GM12878 (cell line): ENCODE measurements at regions not wholly inside any gene's neighbourhood (a gene's known extent, or its start where the extent isn't known, plus 50 kb on each side); places are given as distances from the start of the nearest gene placed in this dataset.

Source experiments
- CEBPB ChIP-seq, 2 experiments: fragments of 150-350 bp in 1 of 2; IDR thresholded peaks; 2 replicates each; pipeline ENCODE4 v1.6.1; 2012 to 2014; ENCODE audit warnings: low read depth in 2 of 2, low read length in 2 of 2, borderline replicate concordance in 1 of 2, inconsistent platforms in 1 of 2
- EZH2 ChIP-seq: IDR thresholded peaks from 2 replicates; pipeline ENCODE4 v1.6.1; 2012; ENCODE audit warnings: low read depth, mild to moderate bottlenecking, control low read depth, inconsistent platforms, low read length, borderline replicate concordance; ENCODE audit not compliant: control insufficient read depth
- HDGF ChIP-seq: fragments of 450-650 bp; IDR thresholded peaks from 2 replicates; pipeline ENCODE4 v1.6.1; 2016; ENCODE audit warnings: antibody characterized with exemption
- IKZF2 ChIP-seq, 2 experiments: fragments of 450-650 bp; IDR thresholded peaks; 2 replicates each; pipeline ENCODE4 v1.6.1; 2017; ENCODE audit warnings: mild to moderate bottlenecking in 2 of 2, moderate library complexity in 2 of 2
- MEF2B ChIP-seq: fragments of 450-650 bp; IDR thresholded peaks from 2 replicates; pipeline ENCODE4 v1.6.1; 2018; ENCODE audit warnings: mild to moderate bottlenecking, moderate library complexity; ENCODE audit not compliant: partially characterized antibody, poor library complexity, severe bottlenecking
- MYB ChIP-seq: fragments of 150-350 bp; IDR thresholded peaks from 2 replicates; pipeline ENCODE4 v1.6.1; 2014; ENCODE audit warnings: mild to moderate bottlenecking, low read depth, low read length, borderline replicate concordance
- NFIC ChIP-seq: IDR thresholded peaks from 2 replicates; pipeline ENCODE4 v1.6.1; 2012; ENCODE audit warnings: low read depth, mild to moderate bottlenecking, inconsistent platforms, low read length, moderate library complexity
- NFYA ChIP-seq: IDR thresholded peaks from 2 replicates; pipeline ENCODE4 v1.6.1; 2011; ENCODE audit warnings: low read depth, mild to moderate bottlenecking, low read length, improper control_type of control experiment, borderline replicate concordance
- PML ChIP-seq: IDR thresholded peaks from 2 replicates; pipeline ENCODE4 v1.6.1; 2012; ENCODE audit warnings: low read length, inconsistent platforms
- RB1 ChIP-seq: fragments of 450-650 bp; formaldehyde crosslinking; IDR thresholded peaks from 2 replicates; pipeline ENCODE4 v1.6.1; 2017; ENCODE audit warnings: mild to moderate bottlenecking, borderline replicate concordance
- RELA ChIP-seq: fragments of 450-650 bp; IDR thresholded peaks from 2 replicates; pipeline ENCODE4 v1.8.0; 2014; ENCODE audit warnings: borderline replicate concordance; ENCODE audit not compliant: partially characterized antibody
- SREBF1 ChIP-seq: IDR thresholded peaks from 2 replicates; pipeline ENCODE4 v1.6.1; 2012; ENCODE audit warnings: mild to moderate bottlenecking, low read length
- SRF ChIP-seq, 2 experiments: IDR thresholded peaks; 2 replicates each; pipeline ENCODE4 v1.6.1; 2011; ENCODE audit warnings: low read depth in 2 of 2, low read length in 2 of 2, mild to moderate bottlenecking in 1 of 2, moderate library complexity in 1 of 2
- TF ChIP-seq, protein P1 (sequence below): IDR thresholded peaks from 2 replicates; pipeline ENCODE4 v1.6.1; 2012; ENCODE audit warnings: improper control_type of control experiment, low read depth, low read length; ENCODE audit not compliant: insufficient replicate concordance
- TF ChIP-seq, protein P2 (sequence below): IDR thresholded peaks from 2 replicates; pipeline ENCODE4 v1.6.1; 2012; ENCODE audit warnings: mild to moderate bottlenecking, low read depth, low read length
- TF ChIP-seq, protein P3 (sequence below): IDR thresholded peaks from 2 replicates; pipeline ENCODE4 v1.6.1; 2011; ENCODE audit warnings: mild to moderate bottlenecking, low read depth, low read length, moderate library complexity; ENCODE audit not compliant: insufficient replicate concordance
- TF ChIP-seq, protein P4 (sequence below): IDR thresholded peaks from 2 replicates; pipeline ENCODE4 v1.6.1; 2011; ENCODE audit warnings: low read depth, mild to moderate bottlenecking, low read length, moderate library complexity, borderline replicate concordance; ENCODE audit errors: extremely low read depth

DNA sequence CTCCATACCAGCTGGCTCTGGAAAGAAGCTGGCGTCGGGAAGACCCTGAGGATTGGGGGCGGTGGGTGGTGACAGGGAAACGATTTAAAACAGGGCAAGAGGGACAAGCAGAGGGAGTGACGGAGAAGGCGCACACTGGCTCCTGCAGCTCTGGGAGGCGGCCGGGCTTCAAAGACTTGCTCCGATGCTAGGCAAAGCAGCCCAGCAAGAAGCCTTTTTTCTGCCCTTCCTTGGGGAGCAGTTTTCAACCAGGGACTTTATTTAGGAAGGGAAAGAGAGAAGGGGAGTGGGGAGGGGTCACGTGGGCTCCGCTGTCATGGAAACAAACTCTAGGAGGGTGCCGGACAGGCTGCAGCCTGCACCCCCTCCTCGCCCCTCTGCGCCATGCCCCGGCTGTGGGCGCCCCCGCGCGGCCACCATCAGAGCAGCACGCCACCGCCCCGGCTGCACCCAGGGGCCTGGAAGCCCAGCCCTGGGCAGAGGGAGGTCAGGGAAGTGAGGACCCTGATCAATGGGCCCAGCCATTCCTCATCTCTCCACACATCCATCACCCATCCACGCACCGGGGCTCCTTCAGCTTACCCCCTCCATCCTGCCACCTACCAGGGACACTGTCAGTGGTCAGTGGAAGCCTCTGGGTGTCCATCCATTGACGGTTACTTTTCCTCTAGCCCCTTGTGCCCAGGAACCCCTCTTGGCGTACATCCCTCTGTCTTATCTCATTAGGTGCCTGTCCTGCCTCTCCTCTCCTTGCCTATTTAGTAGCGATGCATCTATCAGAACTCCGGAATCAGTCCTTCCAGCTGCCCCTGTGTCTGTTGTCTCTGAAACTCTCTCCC is 66.6 kb upstream of the CCDC167 start (continued):
- TF ChIP-seq RELA (peak; percentile 50), SRF (IDR thresholded peaks at IDR 0.05; ENCODE audit: low read depth in 2 of 2, low read length in 2 of 2) (no peak), NFIC (no peak), SREBF1 (no peak), EZH2 (no peak), IKZF2 (IDR thresholded peaks at IDR 0.05) (peak in 1 of 2 experiments; percentile 12; a peak in 1 of 4 replicates), CEBPB (IDR thresholded peaks at IDR 0.05; ENCODE audit: borderline replicate concordance in 1 of 2, low read depth in 2 of 2, low read length in 2 of 2) (no peak), RB1 (peak; percentile 81; the same call in 1 of the 2 replicates), NFYA (no peak), PML (no peak), MEF2B (peak; percentile 43), HDGF (peak; percentile 41; the same call in 1 of the 2 replicates), MYB (no peak)
- TF ChIP-seq, protein P1, sequence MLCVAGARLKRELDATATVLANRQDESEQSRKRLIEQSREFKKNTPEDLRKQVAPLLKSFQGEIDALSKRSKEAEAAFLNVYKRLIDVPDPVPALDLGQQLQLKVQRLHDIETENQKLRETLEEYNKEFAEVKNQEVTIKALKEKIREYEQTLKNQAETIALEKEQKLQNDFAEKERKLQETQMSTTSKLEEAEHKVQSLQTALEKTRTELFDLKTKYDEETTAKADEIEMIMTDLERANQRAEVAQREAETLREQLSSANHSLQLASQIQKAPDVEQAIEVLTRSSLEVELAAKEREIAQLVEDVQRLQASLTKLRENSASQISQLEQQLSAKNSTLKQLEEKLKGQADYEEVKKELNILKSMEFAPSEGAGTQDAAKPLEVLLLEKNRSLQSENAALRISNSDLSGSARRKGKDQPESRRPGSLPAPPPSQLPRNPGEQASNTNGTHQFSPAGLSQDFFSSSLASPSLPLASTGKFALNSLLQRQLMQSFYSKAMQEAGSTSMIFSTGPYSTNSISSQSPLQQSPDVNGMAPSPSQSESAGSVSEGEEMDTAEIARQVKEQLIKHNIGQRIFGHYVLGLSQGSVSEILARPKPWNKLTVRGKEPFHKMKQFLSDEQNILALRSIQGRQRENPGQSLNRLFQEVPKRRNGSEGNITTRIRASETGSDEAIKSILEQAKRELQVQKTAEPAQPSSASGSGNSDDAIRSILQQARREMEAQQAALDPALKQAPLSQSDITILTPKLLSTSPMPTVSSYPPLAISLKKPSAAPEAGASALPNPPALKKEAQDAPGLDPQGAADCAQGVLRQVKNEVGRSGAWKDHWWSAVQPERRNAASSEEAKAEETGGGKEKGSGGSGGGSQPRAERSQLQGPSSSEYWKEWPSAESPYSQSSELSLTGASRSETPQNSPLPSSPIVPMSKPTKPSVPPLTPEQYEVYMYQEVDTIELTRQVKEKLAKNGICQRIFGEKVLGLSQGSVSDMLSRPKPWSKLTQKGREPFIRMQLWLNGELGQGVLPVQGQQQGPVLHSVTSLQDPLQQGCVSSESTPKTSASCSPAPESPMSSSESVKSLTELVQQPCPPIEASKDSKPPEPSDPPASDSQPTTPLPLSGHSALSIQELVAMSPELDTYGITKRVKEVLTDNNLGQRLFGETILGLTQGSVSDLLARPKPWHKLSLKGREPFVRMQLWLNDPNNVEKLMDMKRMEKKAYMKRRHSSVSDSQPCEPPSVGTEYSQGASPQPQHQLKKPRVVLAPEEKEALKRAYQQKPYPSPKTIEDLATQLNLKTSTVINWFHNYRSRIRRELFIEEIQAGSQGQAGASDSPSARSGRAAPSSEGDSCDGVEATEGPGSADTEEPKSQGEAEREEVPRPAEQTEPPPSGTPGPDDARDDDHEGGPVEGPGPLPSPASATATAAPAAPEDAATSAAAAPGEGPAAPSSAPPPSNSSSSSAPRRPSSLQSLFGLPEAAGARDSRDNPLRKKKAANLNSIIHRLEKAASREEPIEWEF, result no peak
- TF ChIP-seq, protein P2, sequence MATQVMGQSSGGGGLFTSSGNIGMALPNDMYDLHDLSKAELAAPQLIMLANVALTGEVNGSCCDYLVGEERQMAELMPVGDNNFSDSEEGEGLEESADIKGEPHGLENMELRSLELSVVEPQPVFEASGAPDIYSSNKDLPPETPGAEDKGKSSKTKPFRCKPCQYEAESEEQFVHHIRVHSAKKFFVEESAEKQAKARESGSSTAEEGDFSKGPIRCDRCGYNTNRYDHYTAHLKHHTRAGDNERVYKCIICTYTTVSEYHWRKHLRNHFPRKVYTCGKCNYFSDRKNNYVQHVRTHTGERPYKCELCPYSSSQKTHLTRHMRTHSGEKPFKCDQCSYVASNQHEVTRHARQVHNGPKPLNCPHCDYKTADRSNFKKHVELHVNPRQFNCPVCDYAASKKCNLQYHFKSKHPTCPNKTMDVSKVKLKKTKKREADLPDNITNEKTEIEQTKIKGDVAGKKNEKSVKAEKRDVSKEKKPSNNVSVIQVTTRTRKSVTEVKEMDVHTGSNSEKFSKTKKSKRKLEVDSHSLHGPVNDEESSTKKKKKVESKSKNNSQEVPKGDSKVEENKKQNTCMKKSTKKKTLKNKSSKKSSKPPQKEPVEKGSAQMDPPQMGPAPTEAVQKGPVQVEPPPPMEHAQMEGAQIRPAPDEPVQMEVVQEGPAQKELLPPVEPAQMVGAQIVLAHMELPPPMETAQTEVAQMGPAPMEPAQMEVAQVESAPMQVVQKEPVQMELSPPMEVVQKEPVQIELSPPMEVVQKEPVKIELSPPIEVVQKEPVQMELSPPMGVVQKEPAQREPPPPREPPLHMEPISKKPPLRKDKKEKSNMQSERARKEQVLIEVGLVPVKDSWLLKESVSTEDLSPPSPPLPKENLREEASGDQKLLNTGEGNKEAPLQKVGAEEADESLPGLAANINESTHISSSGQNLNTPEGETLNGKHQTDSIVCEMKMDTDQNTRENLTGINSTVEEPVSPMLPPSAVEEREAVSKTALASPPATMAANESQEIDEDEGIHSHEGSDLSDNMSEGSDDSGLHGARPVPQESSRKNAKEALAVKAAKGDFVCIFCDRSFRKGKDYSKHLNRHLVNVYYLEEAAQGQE, result no peak
- TF ChIP-seq, protein P3, sequence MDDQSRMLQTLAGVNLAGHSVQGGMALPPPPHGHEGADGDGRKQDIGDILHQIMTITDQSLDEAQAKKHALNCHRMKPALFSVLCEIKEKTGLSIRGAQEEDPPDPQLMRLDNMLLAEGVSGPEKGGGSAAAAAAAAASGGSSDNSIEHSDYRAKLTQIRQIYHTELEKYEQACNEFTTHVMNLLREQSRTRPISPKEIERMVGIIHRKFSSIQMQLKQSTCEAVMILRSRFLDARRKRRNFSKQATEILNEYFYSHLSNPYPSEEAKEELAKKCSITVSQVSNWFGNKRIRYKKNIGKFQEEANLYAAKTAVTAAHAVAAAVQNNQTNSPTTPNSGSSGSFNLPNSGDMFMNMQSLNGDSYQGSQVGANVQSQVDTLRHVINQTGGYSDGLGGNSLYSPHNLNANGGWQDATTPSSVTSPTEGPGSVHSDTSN, result no peak
- TF ChIP-seq, protein P4, sequence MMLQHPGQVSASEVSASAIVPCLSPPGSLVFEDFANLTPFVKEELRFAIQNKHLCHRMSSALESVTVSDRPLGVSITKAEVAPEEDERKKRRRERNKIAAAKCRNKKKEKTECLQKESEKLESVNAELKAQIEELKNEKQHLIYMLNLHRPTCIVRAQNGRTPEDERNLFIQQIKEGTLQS, result peak; percentile 67; the same call in 1 of the 2 replicates
